Immature natural killer cell (primary cell): ENCODE measurements at regions not wholly inside any gene's neighbourhood (a gene's known extent, or its start where the extent isn't known, plus 50 kb on each side); places are given as distances from the start of the nearest gene placed in this dataset.

ENCODE experiments used
- DNase-seq, 3 donors: peaks; one replicate each; pipeline ENCODE4 v3.0.0; 2022; ENCODE audit warnings: mixed read lengths in 1 of 3
- H3K27ac Mint-ChIP-seq, 6 donors: one replicate each; pipeline ENCODE4 v1.8.0; 2020; ENCODE audit warnings: mixed read lengths in 6 of 6, mild to moderate bottlenecking in 5 of 6, inconsistent platforms in 4 of 6, moderate library complexity in 3 of 6
- H3K27me3 Mint-ChIP-seq, 3 donors: one replicate each; pipeline ENCODE4 v1.8.0; 2020 to 2021; ENCODE audit warnings: low read depth in 3 of 3, mild to moderate bottlenecking in 3 of 3, mixed read lengths in 3 of 3, moderate library complexity in 3 of 3, inconsistent platforms in 1 of 3
- H3K36me3 Mint-ChIP-seq, 3 donors: one replicate each; pipeline ENCODE4 v1.8.0; 2020; ENCODE audit warnings: mixed read lengths in 3 of 3, inconsistent platforms in 2 of 3, mild to moderate bottlenecking in 2 of 3
- H3K4me1 Mint-ChIP-seq, 2 donors: one replicate each; pipeline ENCODE4 v1.8.0; 2020; ENCODE audit warnings: inconsistent platforms in 2 of 2, mild to moderate bottlenecking in 2 of 2, mixed read lengths in 2 of 2, moderate library complexity in 1 of 2
- H3K4me3 Mint-ChIP-seq, 5 donors: one replicate each; pipeline ENCODE4 v1.8.0; 2020; ENCODE audit warnings: mild to moderate bottlenecking in 5 of 5, mixed read lengths in 5 of 5, inconsistent platforms in 3 of 5, moderate library complexity in 3 of 5
- H3K9me3 Mint-ChIP-seq, 6 donors: one replicate each; pipeline ENCODE4 v1.8.0; 2020; ENCODE audit warnings: mild to moderate bottlenecking in 6 of 6, mixed read lengths in 6 of 6, inconsistent platforms in 4 of 6, moderate library complexity in 3 of 6

DNA sequence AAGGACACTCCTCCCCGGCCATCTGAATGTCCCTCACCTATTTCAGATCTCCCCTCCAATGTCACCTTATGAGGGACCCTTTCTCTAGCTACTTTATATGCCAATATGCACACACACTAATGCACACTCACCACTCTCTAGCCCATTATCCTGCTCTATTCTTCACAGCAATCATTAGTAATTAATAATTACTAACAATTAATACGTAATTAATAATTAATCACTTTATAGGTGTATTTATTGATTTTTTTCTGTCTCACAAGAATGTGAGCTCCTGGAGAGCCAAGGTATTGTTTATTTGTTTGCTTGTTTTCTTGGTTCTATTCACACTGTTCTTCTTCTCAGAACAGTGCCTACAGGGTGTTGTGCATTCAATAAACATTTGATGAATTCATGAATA, 385.2 kb upstream of the DUSP10 start:
- Mint-ChIP-seq H3K36me3 (peaks cover 0 to 15% (median 7%) of the 10 kb centered on the region in 3 donors), H3K4me1 (peaks cover 39 to 40% of the 10 kb centered on the region in 2 donors), H3K27ac (no peak overlapping the region)

GRCh38 chr1:222126052-222126451, 384.2 kb upstream of the DUSP10 start:
- H3K27me3 Mint-ChIP-seq = peaks cover 2 to 14% (median 4%) of the 10 kb centered on the region in 3 donors
- H3K4me1 Mint-ChIP-seq = peaks cover 36 to 40% of the 10 kb centered on the region in 2 donors
- DNase-seq = no peak
- peaks cover 0 to 2% (median 0%) of the 10 kb centered on the region in 6 donors for H3K9me3 Mint-ChIP-seq
- H3K4me3 Mint-ChIP-seq = no peak overlapping the region
- H3K36me3 Mint-ChIP-seq = peaks cover 0 to 13% (median 5%) of the 10 kb centered on the region in 3 donors
- no peak overlapping the region for H3K27ac Mint-ChIP-seq

More for the DNA sequence above, 385.2 kb upstream of the DUSP10 start:
- H3K9me3 Mint-ChIP-seq = no peaks in the 10 kb centered on the region
- H3K4me3 Mint-ChIP-seq = no peak overlapping the region
- DNase-seq = no peak
- H3K27me3 Mint-ChIP-seq = peaks cover 2 to 14% (median 4%) of the 10 kb centered on the region in 3 donors

DNA sequence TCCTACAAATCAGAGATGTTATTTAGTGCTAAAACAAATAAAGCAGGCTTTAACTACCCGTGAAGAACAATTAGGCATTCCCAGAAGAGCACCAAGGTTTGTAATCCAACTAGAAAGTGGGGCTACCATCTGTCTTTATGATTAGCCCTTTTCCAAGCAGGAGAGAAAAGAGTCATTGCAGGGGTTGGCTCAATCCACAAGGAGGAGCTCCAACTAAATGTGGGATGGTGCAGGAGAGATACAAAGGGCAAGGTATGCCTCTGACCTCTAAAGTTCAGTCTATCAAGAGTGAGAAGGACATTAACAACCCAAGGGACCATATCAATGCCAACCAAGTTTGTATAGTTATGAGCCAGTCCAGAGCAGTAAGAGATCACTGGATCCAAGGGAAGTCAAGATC, 382.7 kb upstream of the DUSP10 start:
- Mint-ChIP-seq H3K27me3 (peaks cover 2 to 11% (median 4%) of the 10 kb centered on the region in 3 donors), H3K27ac (no peak overlapping the region), H3K36me3 (peaks cover 0 to 3% (median 0%) of the 10 kb centered on the region in 3 donors), H3K9me3 (peaks cover 0 to 2% (median 0%) of the 10 kb centered on the region in 6 donors), H3K4me3 (no peak overlapping the region), H3K4me1 (peaks cover 21 to 26% of the 10 kb centered on the region in 2 donors)
- no peak for DNase-seq

DNA sequence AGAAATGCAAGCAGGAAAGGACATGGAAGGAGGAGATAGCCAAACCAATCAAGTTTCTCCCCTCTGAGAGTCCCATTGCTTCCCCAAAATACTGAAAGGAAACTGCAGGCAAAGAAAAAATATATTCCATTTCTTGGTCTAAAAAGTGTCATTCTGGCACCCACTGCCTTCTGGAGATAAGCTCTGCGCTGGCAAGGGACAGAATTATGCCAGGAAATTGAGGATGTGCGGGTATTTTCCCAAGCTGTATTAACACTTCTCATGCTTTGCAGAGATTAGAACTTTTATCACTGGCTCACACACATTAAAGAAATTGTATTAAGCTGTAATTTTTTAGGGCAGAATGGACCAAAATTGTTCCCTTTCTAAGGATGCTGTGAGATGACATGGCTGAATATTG, 381.2 kb upstream of the DUSP10 start:
- Mint-ChIP-seq H3K27ac (no peak overlapping the region), H3K4me1 (peaks cover 6 to 11% of the 10 kb centered on the region in 2 donors), H3K4me3 (no peak overlapping the region), H3K9me3 (peaks cover 0 to 2% (median 0%) of the 10 kb centered on the region in 6 donors), H3K36me3 (peaks cover 0 to 3% (median 0%) of the 10 kb centered on the region in 3 donors), H3K27me3 (peaks cover 2 to 6% (median 6%) of the 10 kb centered on the region in 3 donors)
- no peak for DNase-seq

DNA sequence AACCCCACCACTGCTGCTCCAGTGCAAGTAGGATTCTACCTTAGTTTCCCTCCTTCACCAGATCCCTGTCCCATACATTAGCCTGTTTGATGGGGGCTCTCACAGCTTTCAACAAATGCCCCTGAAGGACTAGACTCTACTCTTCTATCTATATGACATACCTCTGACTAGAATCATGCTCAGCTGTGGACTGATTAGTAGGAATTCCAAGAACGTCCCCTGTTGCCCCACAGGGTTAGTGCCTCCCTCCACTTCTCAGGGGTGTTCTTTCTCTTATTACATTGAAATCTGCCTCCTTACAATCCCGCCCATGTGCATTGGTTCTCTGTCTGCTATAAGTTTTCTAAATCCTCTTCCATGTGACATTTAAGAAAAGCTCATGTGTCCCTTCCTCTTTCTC, 375.9 kb upstream of the DUSP10 start:
- Mint-ChIP-seq H3K36me3 (peaks cover 0 to 10% (median 0%) of the 10 kb centered on the region in 3 donors), H3K4me1 (no peaks in the 10 kb centered on the region), H3K27me3 (peaks cover 0 to 15% (median 9%) of the 10 kb centered on the region in 3 donors), H3K9me3 (peaks cover 0 to 3% (median 0%) of the 10 kb centered on the region in 6 donors), H3K27ac (no peak overlapping the region), H3K4me3 (no peak overlapping the region)
- no peak for DNase-seq

DNA sequence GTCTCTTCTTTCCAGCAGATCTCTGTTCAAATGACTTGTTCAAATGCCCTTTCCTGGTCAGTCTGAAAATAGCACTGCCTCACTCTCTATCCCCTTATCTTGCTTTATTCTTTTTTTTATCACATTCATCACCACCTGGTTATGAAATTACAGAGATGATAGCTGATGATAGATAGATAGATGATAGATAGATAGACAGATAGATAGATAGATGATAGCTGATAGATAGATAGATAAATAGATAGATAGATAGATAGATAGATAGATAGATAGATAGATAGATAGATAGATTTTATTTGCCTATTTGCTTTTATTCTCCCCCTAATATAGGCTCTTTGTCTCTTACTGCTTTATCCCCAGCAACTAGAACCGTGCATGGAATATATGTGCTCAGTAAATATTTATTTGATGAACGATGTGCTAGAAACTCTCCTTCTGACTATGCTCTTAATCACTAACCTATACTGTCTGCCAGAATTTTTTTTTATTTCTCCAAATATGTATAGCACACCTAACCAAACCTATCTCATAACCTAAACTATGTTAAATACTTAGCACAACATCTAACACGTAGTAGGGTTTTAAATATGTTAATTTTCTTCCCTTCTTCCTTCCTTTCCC, 372.8 kb upstream of the DUSP10 start:
- Mint-ChIP-seq H3K27ac (peak overlapping the region in 1 of 6 donors; percentile 9), H3K9me3 (peaks cover 0 to 3% (median 0%) of the 10 kb centered on the region in 6 donors)

GRCh38 chr1:222109836-222110235, 367.9 kb upstream of the DUSP10 start:
- peaks cover 2 to 12% (median 8%) of the 10 kb centered on the region in 3 donors for H3K27me3 Mint-ChIP-seq
- H3K36me3 Mint-ChIP-seq = peaks cover 0 to 6% (median 0%) of the 10 kb centered on the region in 3 donors
- peaks cover 0 to 3% (median 0%) of the 10 kb centered on the region in 6 donors for H3K9me3 Mint-ChIP-seq
- no peak overlapping the region for H3K4me3 Mint-ChIP-seq
- DNase-seq = no peak
- no peak overlapping the region for H3K27ac Mint-ChIP-seq
- H3K4me1 Mint-ChIP-seq = no peaks in the 10 kb centered on the region

More for the DNA sequence above, 372.8 kb upstream of the DUSP10 start:
- peaks cover 0 to 10% (median 0%) of the 10 kb centered on the region in 3 donors for H3K36me3 Mint-ChIP-seq
- H3K4me1 Mint-ChIP-seq = no peaks in the 10 kb centered on the region
- no peak overlapping the region for H3K4me3 Mint-ChIP-seq
- no peak for DNase-seq
- peaks cover 0 to 21% (median 10%) of the 10 kb centered on the region in 3 donors for H3K27me3 Mint-ChIP-seq

- no peak overlapping the region for H3K4me3 Mint-ChIP-seq
Measured at GRCh38 chr1:222107975-222108374, 366.1 kb upstream of the DUSP10 start.

GRCh38 chr1:222107267-222107666, 365.4 kb upstream of the DUSP10 start:
- Mint-ChIP-seq H3K36me3 (no peaks in the 10 kb centered on the region), H3K4me3 (no peak overlapping the region), H3K9me3 (no peaks in the 10 kb centered on the region), H3K27ac (no peak overlapping the region), H3K4me1 (no peaks in the 10 kb centered on the region), H3K27me3 (peaks cover 2 to 10% (median 4%) of the 10 kb centered on the region in 3 donors)
- no peak for DNase-seq

More at GRCh38 chr1:222107975-222108374, 366.1 kb upstream of the DUSP10 start:
- Mint-ChIP-seq H3K36me3 (no peaks in the 10 kb centered on the region), H3K27me3 (peaks cover 2 to 9% (median 5%) of the 10 kb centered on the region in 3 donors), H3K27ac (no peak overlapping the region), H3K9me3 (no peaks in the 10 kb centered on the region), H3K4me1 (no peaks in the 10 kb centered on the region)
- DNase-seq = no peak

DNA sequence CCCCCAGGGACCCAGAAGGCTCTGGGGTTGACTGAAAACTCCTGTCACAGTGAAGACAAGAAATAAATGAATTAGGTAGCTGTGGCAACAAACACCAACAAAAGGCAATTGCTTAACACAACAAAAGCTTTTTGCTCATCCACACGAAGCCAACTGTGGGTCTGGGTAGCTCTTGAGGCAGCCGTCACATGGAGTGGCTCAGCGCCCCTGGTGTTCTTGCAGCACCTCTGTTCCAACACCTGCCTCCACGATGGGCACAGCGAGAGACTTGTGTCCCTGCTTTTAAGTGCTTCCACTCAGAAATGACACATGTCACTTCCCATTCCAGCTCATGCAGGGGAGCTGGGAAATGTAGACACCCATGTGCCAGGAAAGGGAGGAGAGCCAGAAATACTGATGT, 364.5 kb upstream of the DUSP10 start:
- Mint-ChIP-seq H3K27ac (no peak overlapping the region), H3K27me3 (peaks cover 2 to 10% (median 6%) of the 10 kb centered on the region in 3 donors), H3K4me3 (no peak overlapping the region), H3K4me1 (no peaks in the 10 kb centered on the region), H3K9me3 (no peaks in the 10 kb centered on the region), H3K36me3 (no peaks in the 10 kb centered on the region)
- no peak for DNase-seq

- H3K27ac Mint-ChIP-seq = no peak overlapping the region
- H3K4me1 Mint-ChIP-seq = no peaks in the 10 kb centered on the region
- H3K27me3 Mint-ChIP-seq = peaks cover 4 to 9% (median 6%) of the 10 kb centered on the region in 3 donors
- no peak for DNase-seq
- H3K9me3 Mint-ChIP-seq = no peaks in the 10 kb centered on the region
- no peak overlapping the region for H3K4me3 Mint-ChIP-seq
- no peaks in the 10 kb centered on the region for H3K36me3 Mint-ChIP-seq
Measured at GRCh38 chr1:222105861-222106260, 364.0 kb upstream of the DUSP10 start.

GRCh38 chr1:222105393-222105737, 363.5 kb upstream of the DUSP10 start:
- no peaks in the 10 kb centered on the region for H3K9me3 Mint-ChIP-seq
- H3K4me1 Mint-ChIP-seq = no peaks in the 10 kb centered on the region
- H3K4me3 Mint-ChIP-seq = no peak overlapping the region
- no peaks in the 10 kb centered on the region for H3K36me3 Mint-ChIP-seq
- H3K27ac Mint-ChIP-seq = no peak overlapping the region
- H3K27me3 Mint-ChIP-seq = peaks cover 4 to 11% (median 9%) of the 10 kb centered on the region in 3 donors
- DNase-seq = no peak

- Mint-ChIP-seq H3K9me3 (no peaks in the 10 kb centered on the region), H3K36me3 (no peaks in the 10 kb centered on the region), H3K4me1 (no peaks in the 10 kb centered on the region), H3K27me3 (peaks cover 4 to 11% (median 10%) of the 10 kb centered on the region in 3 donors), H3K27ac (no peak overlapping the region), H3K4me3 (no peak overlapping the region)
- DNase-seq = no peak
Measured at GRCh38 chr1:222104694-222105392, 363.0 kb upstream of the DUSP10 start.

DNA sequence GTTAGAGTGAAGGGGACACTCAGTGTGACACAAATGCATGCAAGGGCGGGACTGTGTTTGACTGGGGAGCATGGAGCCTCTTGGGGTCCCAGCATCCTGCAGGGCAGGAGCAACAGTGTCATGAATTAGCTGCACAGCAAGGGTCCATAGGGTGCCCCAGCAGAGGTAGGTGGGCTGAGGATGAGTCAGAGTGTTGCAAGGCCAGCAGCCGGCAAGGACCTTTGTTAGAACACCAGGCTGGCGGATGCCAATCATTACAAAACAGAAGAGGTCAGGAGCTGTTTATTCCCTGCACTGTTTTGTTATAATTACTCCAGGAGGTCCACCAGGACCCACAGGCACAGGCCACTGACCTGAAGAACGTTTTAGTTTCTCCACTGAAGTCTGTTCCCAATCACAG, 362.2 kb upstream of the DUSP10 start:
- Mint-ChIP-seq H3K36me3 (no peaks in the 10 kb centered on the region), H3K4me1 (no peaks in the 10 kb centered on the region), H3K4me3 (no peak overlapping the region), H3K9me3 (no peaks in the 10 kb centered on the region), H3K27ac (peak overlapping the region in 1 of 6 donors; percentile 65), H3K27me3 (peaks cover 4 to 11% (median 10%) of the 10 kb centered on the region in 3 donors)
- DNase-seq = no peak
